SK-N-SH (cell line): ENCODE measurements at regions not wholly inside any gene's neighbourhood (a gene's known extent, or its start where the extent isn't known, plus 50 kb on each side); places are given as distances from the start of the nearest gene placed in this dataset.

Source experiments
- CHD2 ChIP-seq: fragments of 150-350 bp; IDR thresholded peaks from 2 replicates; pipeline ENCODE4 v1.6.1; 2018; ENCODE audit warnings: low read length; ENCODE audit not compliant: partially characterized antibody
- SIN3A ChIP-seq: IDR thresholded peaks from 2 replicates; pipeline ENCODE4 v1.6.1; 2012; ENCODE audit warnings: low read depth, mild to moderate bottlenecking, low read length, moderate library complexity, borderline replicate concordance
- TAF1 ChIP-seq: IDR thresholded peaks from 2 replicates; pipeline ENCODE4 v1.6.1; 2012; ENCODE audit warnings: low read depth, mild to moderate bottlenecking, low read length, moderate library complexity, borderline replicate concordance
- YY1 ChIP-seq: IDR thresholded peaks from 2 replicates; pipeline ENCODE4 v1.4.0; 2012; ENCODE audit warnings: low read depth, mild to moderate bottlenecking
- TF ChIP-seq, protein P1 (sequence below): fragments of 200-600 bp; sonication (generic); IDR thresholded peaks from 2 replicates; pipeline ENCODE4 v1.6.1; 2017; ENCODE audit warnings: antibody characterized with exemption, mild to moderate bottlenecking, moderate library complexity
- TF ChIP-seq, protein P2 (sequence below): IDR thresholded peaks from 2 replicates; pipeline ENCODE4 v1.4.0; 2012; ENCODE audit warnings: low read depth

DNA sequence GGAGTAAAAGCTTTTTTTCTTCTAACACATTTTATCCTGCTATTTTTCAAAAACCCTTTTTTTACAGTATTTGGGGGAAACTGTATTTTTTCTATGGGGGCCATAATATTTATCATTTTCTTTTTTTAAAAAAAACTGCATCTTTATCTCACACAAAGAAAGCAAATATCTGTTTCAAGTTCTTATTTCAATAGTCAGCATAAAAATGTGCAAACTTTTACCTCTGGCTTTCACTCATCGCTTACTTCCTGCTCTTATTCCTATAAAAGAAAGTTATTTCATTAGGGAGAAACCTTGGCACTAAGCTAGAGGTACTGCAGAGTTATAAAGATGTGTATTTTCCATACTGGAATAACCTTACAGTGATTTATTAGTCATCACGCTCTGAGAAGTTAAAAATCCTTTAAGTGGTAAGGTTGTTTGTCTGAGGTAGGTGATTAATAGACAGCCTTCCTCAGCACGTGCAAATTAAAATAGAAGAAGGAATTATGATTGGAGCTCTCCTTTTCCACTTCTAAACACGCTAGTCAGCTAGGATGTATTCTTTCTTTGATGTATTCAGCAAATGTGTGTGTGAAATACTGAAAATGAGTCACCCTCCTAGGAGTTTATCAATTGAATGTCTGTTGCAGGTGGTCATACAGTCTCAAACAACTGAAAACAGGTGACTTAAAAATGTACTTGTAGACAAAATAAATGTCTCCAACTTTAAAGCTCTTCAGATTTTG is 461.0 kb downstream of the GXYLT1 start:
- TF ChIP-seq TAF1, result no peak
- TF ChIP-seq, protein P1, sequence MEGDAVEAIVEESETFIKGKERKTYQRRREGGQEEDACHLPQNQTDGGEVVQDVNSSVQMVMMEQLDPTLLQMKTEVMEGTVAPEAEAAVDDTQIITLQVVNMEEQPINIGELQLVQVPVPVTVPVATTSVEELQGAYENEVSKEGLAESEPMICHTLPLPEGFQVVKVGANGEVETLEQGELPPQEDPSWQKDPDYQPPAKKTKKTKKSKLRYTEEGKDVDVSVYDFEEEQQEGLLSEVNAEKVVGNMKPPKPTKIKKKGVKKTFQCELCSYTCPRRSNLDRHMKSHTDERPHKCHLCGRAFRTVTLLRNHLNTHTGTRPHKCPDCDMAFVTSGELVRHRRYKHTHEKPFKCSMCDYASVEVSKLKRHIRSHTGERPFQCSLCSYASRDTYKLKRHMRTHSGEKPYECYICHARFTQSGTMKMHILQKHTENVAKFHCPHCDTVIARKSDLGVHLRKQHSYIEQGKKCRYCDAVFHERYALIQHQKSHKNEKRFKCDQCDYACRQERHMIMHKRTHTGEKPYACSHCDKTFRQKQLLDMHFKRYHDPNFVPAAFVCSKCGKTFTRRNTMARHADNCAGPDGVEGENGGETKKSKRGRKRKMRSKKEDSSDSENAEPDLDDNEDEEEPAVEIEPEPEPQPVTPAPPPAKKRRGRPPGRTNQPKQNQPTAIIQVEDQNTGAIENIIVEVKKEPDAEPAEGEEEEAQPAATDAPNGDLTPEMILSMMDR, result no peak
- TF ChIP-seq SIN3A, result no peak
- TF ChIP-seq, protein P2, sequence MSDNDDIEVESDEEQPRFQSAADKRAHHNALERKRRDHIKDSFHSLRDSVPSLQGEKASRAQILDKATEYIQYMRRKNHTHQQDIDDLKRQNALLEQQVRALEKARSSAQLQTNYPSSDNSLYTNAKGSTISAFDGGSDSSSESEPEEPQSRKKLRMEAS, result no peak
- TF ChIP-seq YY1, result no peak
- no peak for TF ChIP-seq CHD2
